Peyer's patch (tissue), 4 donors: ENCODE measurements at regions not wholly inside any gene's neighbourhood (a gene's known extent, or its start where the extent isn't known, plus 50 kb on each side); places are given as distances from the start of the nearest gene placed in this dataset.
"Not testable (repeated sequence)": the region's sequence is repeated elsewhere in the genome, so short reads cannot be mapped to it uniquely, and the experiment has no call there.

Experiments
- DNase-seq, 3 donors: peaks; one replicate each; pipeline ENCODE4 v3.0.0-alpha.2; 2017 to 2019
- H3K27ac ChIP-seq, 4 donors: fragments of 200-600 bp; sonication (generic); one replicate each; pipeline ENCODE4 v1.5.1; 2016 to 2019
- H3K27me3 ChIP-seq, 2 donors: fragments of 200-600 bp; sonication (generic); one replicate each; pipeline ENCODE4 v1.5.1; 2019
- H3K36me3 ChIP-seq, 3 donors: fragments of 200-600 bp; sonication (generic); one replicate each; pipeline ENCODE4 v1.5.1; 2016 to 2019
- H3K4me1 ChIP-seq, 4 donors: fragments of 200-600 bp; sonication (generic); one replicate each; pipeline ENCODE4 v1.5.1; 2016 to 2019
- H3K4me3 ChIP-seq, 4 donors: fragments of 200-600 bp; sonication (generic); 1 replicate in 3 of 4; 2 replicates in 1 of 4; pipeline ENCODE4 v1.5.1; 2016 to 2019; ENCODE audit warnings: mild to moderate bottlenecking in 1 of 4
- H3K9me3 ChIP-seq, 4 donors: fragments of 200-600 bp; sonication (generic); one replicate each; pipeline ENCODE4 v1.5.1; 2016 to 2019; ENCODE audit warnings: mild to moderate bottlenecking in 1 of 4
- POLR2A ChIP-seq, 2 donors: fragments of 450-650 bp; IDR thresholded peaks; one replicate each; pipeline ENCODE4 v1.5.1; 2017; ENCODE audit warnings: antibody characterized with exemption in 2 of 2, mild to moderate bottlenecking in 2 of 2, moderate library complexity in 2 of 2
- TF ChIP-seq, protein P1 (sequence below), 6 experiments: fragments of 450-650 bp in 4 of 6; fragments of 200-600 bp in 2 of 6; sonication (generic) in 1 of 6; IDR thresholded peaks; one replicate each; pipeline ENCODE4 v1.5.1; 2017 to 2019; ENCODE audit warnings: antibody characterized with exemption in 6 of 6, mild to moderate bottlenecking in 3 of 6, moderate library complexity in 1 of 6

- no peak for DNase-seq
- Histone ChIP-seq H3K4me3 (no peak overlapping the region), H3K27me3 (no peaks in the 10 kb centered on the region), H3K27ac (no peak overlapping the region), H3K9me3 (peaks cover 0 to 3% (median 0%) of the 10 kb centered on the region in 4 donors), H3K4me1 (peaks cover 0 to 1% (median 0%) of the 10 kb centered on the region in 4 donors), H3K36me3 (no peaks in the 10 kb centered on the region)
- TF ChIP-seq POLR2A (IDR thresholded peaks at IDR 0.05), result no peak
- TF ChIP-seq, protein P1, sequence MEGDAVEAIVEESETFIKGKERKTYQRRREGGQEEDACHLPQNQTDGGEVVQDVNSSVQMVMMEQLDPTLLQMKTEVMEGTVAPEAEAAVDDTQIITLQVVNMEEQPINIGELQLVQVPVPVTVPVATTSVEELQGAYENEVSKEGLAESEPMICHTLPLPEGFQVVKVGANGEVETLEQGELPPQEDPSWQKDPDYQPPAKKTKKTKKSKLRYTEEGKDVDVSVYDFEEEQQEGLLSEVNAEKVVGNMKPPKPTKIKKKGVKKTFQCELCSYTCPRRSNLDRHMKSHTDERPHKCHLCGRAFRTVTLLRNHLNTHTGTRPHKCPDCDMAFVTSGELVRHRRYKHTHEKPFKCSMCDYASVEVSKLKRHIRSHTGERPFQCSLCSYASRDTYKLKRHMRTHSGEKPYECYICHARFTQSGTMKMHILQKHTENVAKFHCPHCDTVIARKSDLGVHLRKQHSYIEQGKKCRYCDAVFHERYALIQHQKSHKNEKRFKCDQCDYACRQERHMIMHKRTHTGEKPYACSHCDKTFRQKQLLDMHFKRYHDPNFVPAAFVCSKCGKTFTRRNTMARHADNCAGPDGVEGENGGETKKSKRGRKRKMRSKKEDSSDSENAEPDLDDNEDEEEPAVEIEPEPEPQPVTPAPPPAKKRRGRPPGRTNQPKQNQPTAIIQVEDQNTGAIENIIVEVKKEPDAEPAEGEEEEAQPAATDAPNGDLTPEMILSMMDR (IDR thresholded peaks at IDR 0.05), result no peak
These were observed 68.2 kb upstream of the VGLL4 start for GRCh38 chr3:11711876-11712275.

DNA sequence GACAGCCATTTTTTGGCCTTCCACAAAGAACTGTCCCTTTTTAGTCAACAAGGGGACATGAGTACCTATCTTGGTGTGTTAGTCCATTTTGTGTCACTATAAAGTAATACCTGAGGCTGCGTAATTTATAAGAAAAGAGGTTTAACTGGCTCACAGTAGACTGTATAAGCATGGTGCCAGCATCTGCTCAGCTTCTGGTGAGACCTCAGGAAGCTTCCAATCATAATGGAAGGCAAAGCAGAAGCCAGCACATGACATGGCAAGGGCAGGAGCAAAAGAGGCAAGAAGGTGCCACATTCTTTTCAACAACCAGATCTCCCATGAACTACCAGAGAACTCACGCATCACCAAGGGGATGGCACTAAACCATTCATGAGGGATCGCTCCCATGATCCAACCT is 66.1 kb upstream of the VGLL4 start:
- TF ChIP-seq, protein P1 (IDR thresholded peaks at IDR 0.05), result no peak
- no peak for TF ChIP-seq POLR2A (IDR thresholded peaks at IDR 0.05)
- Histone ChIP-seq H3K4me3 (no peak overlapping the region), H3K9me3 (peaks cover 0 to 3% (median 0%) of the 10 kb centered on the region in 4 donors), H3K27me3 (no peaks in the 10 kb centered on the region), H3K36me3 (no peaks in the 10 kb centered on the region), H3K27ac (no peak overlapping the region), H3K4me1 (no peaks in the 10 kb centered on the region)
- no peak for DNase-seq

DNA sequence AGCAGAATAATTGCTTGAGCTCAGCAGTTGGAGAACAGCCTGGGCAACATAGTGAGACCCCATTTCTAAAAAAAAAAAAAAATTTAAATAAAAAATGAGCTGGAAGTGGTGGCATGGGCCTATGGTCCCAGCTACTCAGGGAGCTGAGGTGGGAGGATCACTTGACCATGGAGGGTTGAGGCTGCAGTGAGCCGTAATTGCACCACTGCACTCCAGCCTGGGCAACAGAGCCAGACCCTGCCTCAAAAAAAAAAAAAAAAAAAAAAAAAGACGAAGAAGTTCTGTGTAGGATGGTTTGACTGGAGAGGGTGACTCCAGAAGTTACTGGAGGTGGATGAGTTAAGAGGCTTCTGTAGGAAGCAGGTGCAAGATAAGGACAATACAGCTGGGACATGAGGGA is 63.4 kb upstream of the VGLL4 start:
- H3K9me3 ChIP-seq, H3K27me3 ChIP-seq, H3K36me3 ChIP-seq, H3K4me3 ChIP-seq, H3K4me1 ChIP-seq, DNase-seq, H3K27ac ChIP-seq: not testable (repeated sequence)

DNA sequence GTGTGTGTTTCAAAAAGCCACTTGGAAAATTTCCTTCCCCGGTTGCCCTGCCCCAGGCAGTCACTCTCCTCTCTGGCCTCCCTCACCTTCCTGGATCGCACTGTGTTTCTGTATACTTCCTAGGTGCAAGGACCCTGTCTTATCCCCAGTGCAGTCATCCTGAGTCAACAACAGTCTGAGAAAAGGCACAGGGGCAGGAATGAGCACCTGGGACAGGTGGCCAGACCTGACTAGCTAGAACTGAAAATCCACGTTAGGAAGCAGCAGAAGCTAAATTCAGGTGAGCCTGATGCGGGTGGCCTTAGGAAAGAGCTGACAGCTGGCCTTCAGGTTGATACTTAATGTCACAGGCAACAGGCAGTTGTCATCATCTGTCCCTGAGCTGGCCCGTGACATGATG is 62.9 kb upstream of the VGLL4 start:
- no peak for TF ChIP-seq POLR2A (IDR thresholded peaks at IDR 0.05)
- TF ChIP-seq, protein P1 (IDR thresholded peaks at IDR 0.05), result no peak
- DNase-seq, result no peak
- no peaks in the 10 kb centered on the region for H3K27me3 ChIP-seq
- H3K4me3 ChIP-seq, result no peak overlapping the region
- H3K27ac ChIP-seq, result no peak overlapping the region
- no peaks in the 10 kb centered on the region for H3K36me3 ChIP-seq
- H3K4me1 ChIP-seq, result no peaks in the 10 kb centered on the region
- H3K9me3 ChIP-seq, result peaks cover 0 to 3% (median 0%) of the 10 kb centered on the region in 4 donors

DNA sequence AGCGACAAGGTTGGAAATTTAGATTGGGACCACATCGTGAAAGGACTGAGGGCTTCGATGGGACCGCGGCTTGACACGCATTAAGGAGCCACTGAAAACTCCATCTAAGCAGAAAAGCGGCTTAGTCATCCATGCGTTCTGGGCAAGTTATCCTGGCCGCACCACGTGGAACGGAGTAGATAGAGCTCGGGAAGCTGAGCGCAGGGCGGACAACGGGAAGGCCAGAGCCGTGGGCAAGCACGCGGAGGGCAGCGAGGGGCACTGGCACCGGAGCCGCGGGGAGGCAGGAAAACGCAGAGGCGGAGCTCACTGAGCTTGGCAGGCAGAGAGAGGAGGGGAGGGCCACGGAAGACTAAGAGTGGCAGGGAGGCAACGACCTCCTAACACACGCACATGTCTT is 61.3 kb upstream of the VGLL4 start:
- no peaks in the 10 kb centered on the region for H3K4me1 ChIP-seq
- TF ChIP-seq POLR2A (IDR thresholded peaks at IDR 0.05), result no peak
- TF ChIP-seq, protein P1 (IDR thresholded peaks at IDR 0.05), result no peak
- no peak overlapping the region for H3K27ac ChIP-seq
- no peaks in the 10 kb centered on the region for H3K27me3 ChIP-seq
- H3K9me3 ChIP-seq, result peaks cover 0 to 3% (median 0%) of the 10 kb centered on the region in 4 donors
- no peak for DNase-seq
- peaks cover 0 to 14% (median 0%) of the 10 kb centered on the region in 3 donors for H3K36me3 ChIP-seq
- no peak overlapping the region for H3K4me3 ChIP-seq

- no peaks in the 10 kb centered on the region for H3K4me1 ChIP-seq
- no peaks in the 10 kb centered on the region for H3K27me3 ChIP-seq
- no peaks in the 10 kb centered on the region for H3K9me3 ChIP-seq
- peaks cover 0 to 14% (median 0%) of the 10 kb centered on the region in 3 donors for H3K36me3 ChIP-seq
- no peak overlapping the region for H3K27ac ChIP-seq
- TF ChIP-seq, protein P1 (IDR thresholded peaks at IDR 0.05), result no peak
- no peak for TF ChIP-seq POLR2A (IDR thresholded peaks at IDR 0.05)
- H3K4me3 ChIP-seq, result no peak overlapping the region
- DNase-seq, result no peak
These were observed 59.4 kb upstream of the VGLL4 start for GRCh38 chr3:11703146-11703545.
